HUDEP-2 (cell line): ENCODE measurements at regions not wholly inside any gene's neighbourhood (a gene's known extent, or its start where the extent isn't known, plus 50 kb on each side); places are given as distances from the start of the nearest gene placed in this dataset.
"Not testable (repeated sequence)": the region's sequence is repeated elsewhere in the genome, so short reads cannot be mapped to it uniquely, and the experiment has no call there.

ENCODE experiments used
- DNase-seq, 76 experiments: peaks; one replicate each; lab custom pipeline; 2025; ENCODE audit not compliant: unreplicated experiment in 76 of 76; lab: John Stamatoyannopoulos, UW

DNA sequence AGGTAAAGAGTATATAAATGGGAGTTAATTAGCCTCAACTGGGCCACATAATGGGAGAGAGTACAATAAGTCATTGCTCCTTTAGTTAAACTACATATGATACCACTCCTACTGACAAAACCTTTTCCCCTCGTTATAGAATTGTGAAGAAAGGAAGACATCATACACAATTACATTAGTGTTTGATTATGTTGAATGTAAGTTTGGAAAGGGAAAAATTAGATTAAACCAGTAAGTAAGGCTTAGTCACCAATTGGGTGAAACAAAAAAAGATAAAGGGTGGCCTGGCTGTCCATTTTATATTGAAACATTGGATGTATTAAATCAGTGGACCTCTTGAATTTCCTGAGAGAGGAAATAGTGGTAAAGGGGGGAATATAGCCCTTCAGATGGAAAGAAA, 464.3 kb upstream of the PAPPA start:
- no peak for DNase-seq

- no peak for DNase-seq
These were observed 462.6 kb upstream of the PAPPA start for GRCh38 chr9:115690786-115691496.

DNA sequence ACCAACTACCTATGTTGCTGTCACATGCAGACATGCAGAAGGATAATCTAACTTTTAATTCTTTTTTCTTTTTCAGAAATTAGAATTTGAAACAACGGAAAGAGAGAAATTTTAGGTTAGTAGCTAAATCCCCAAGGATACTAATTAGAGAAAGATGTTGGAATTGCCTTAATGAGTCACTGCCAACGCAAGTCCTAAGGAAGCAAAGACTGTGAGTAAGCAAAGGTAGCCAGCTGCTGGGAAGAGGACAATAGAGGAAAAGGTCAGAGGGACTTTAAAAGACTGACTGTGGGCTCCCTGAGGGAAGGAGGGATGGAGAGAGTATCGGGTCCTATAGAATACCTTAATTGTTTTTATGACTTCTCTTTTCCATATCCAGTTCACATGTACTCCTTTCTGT, 461.9 kb upstream of the PAPPA start:
- DNase-seq = no peak

- DNase-seq = not testable (repeated sequence)
These were observed 460.7 kb upstream of the PAPPA start for GRCh38 chr9:115692868-115693267.

DNA sequence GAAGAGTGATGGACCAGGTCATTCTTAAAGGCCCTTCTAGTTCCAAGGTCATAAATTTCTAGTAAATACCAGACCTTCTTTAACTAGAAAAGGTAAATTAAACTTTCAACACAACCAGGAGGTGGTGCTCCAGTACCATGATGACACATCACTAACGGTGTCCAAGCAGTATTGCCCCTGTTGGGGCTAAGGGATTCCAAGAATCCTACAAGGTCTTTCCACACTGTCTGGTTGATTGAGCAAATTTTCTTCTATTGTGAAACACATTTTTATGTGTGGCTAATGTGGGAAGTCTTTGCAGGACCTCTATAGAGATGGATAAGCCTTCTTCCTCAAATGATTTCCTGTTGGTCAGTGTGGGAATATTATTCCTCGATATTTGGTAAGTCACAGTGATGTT, 459.6 kb upstream of the PAPPA start:
- DNase-seq = peak in 2 of 76 experiments; percentile 1 to 6

DNA sequence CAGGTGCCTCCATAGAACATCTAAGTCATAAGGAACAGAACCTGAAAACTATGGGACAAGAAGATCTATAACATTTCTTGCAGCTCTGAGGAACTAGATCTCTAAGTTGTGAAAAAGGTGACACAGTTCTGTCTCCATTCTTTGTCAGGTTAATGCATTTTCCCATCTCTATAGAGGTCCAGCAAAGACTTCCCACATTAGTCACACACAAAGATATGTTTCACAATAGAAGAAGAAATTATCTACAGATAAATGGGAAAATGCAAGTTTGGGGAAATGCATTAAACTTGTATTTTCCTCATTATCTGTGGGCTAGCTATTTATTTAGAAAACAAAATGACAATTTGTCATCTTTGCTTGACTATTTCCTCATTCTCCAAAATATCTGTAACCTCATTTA, 458.6 kb upstream of the PAPPA start:
- DNase-seq = no peak

DNA sequence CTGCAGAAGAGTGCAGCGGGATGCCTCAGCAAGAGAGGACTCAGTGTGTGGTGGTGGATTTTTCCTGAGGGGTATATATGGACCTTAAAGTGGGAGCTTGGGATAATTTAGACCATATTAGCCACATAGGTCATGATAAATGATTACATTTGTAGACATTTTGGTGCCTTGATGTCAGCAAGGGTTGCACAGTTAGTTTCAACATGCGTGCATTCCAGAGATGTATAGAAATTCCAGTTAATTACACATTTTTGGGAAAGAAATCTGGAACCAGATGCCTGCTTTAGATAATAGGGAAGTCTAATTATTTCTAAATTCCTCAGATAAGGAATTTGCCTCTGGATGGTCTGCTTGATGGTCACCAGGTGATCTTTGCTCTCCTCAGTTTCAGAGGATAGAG, 440.6 kb upstream of the PAPPA start:
- DNase-seq = no peak

- no peak for DNase-seq
These were observed 437.9 kb upstream of the PAPPA start for GRCh38 chr9:115715666-115716065.

GRCh38 chr9:115717298-115717697, 436.3 kb upstream of the PAPPA start:
- no peak for DNase-seq

- no peak for DNase-seq
These were observed 435.8 kb upstream of the PAPPA start for GRCh38 chr9:115717711-115718173.

GRCh38 chr9:115730396-115730795, 423.2 kb upstream of the PAPPA start:
- no peak for DNase-seq

GRCh38 chr9:115730845-115731244, 422.7 kb upstream of the PAPPA start:
- DNase-seq = no peak

- DNase-seq = no peak
These were observed 420.1 kb upstream of the PAPPA start for GRCh38 chr9:115733318-115734110.

GRCh38 chr9:115739096-115739875, 414.3 kb upstream of the PAPPA start:
- DNase-seq = no peak

- DNase-seq = no peak
These were observed 412.6 kb upstream of the PAPPA start for GRCh38 chr9:115740986-115741385.

DNA sequence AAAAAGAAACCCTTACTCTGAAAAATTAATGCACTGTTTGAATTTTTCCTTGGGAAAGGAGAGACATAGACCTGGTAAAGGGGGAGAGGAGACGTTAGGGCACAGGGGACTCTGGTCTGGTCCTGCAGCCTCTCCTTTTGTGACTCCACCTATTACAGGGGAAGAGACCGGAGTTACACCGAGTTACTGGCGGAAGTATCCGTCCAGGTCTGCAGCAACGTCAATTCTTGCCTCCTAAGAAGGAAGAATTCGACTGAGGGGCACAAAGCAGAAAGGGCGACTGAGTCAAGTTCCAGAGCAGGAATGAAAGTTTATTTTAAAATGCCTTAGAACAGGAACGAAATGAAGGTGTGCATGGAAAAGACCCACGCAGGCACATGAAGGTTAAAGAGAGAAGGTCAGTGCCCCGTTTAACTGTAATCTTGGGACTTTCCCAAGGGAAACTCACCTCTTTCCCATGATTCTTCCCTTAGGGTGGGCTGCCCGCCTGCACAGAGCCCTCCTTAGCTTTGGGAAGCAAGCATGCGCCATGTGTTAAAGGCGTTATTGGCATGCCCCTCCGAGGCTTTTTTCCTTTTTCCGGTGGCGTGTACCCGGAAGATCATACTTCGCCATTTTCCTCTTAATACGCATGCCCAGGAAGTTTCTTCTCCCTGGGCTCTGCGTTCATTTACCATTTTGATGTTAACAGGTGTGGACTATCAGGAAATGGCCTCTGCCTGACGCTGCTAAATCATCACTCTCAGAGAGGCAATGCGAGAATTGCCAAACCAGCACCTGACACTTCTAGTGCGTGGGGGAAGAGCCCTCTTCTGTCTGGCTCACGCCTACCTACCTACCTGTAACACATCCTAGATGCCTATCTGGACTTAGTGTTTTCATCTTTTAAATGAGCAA, 409.6 kb upstream of the PAPPA start:
- no peak for DNase-seq

DNA sequence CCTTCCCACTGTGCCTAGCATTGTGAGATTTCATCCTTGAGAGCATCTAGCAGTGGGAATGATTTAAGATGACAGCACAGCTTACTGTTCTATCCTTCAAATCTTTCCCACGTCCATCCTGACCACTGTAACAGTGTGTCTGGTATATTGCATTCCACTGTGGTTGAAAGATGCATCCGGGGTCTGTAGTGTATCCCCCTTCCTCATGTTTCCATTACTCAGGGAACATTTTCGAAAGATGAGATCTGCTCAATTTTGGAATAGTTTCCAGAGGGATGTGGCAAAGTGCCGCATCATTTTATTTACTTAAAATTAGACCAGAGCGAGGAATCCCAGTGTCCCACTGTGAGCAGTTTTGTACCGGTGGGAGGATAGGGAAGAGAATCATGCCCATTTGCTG, 407.1 kb upstream of the PAPPA start:
- DNase-seq = no peak

DNA sequence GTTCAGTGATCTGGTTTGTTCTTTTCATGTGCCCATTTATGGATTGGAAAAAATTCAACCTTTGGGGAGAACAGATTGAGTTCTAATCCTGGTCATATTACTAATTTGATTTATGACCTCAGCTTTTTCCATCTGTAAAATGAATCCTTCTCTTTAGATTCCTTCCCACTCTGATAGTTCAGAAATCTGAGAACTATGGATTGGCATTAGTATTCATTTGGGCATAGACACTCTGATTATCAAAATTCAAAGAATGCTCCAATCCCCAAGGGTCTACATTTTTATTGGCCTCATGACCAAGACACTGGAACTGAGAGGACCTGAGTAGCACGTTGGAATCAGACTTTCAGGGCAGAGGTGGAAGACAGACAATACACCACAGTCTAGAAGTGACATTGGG, 405.9 kb upstream of the PAPPA start:
- DNase-seq = no peak

GRCh38 chr9:115756736-115757135, 396.9 kb upstream of the PAPPA start:
- no peak for DNase-seq

DNA sequence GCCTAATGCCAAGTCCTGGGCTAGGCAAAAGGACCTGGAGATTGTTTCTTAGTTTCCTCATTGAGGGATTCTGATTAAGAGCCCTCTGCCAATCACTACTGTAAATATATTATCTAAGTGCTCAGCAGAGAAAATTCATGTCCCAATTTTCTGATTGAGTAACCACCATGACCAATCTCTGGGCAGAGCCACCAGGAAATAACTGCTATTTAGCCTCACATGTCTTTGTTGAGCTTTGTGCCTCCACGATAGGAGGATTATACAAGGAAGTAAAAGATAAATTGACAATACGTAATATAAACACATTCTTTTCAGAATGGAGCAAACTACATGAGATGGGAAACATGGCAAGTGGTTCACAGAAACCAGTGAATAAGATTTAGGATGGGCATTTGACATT, 396.1 kb upstream of the PAPPA start:
- no peak for DNase-seq
